Kidney (tissue), 13 donors: ENCODE measurements at regions not wholly inside any gene's neighbourhood (a gene's known extent, or its start where the extent isn't known, plus 50 kb on each side); places are given as distances from the start of the nearest gene placed in this dataset.

Source experiments
- DNase-seq, 5 donors: peaks; one replicate each; pipeline ENCODE4 v3.0.0-alpha.2; 2013 to 2020
- FAIRE-seq: peaks from 2 replicates; lab custom pipeline; 2012; peaks lifted over from hg19 to GRCh38; lab: Jason Lieb, UNC
- H3K27ac ChIP-seq, 2 donors: one replicate each; pipeline ENCODE4 v1.7.0; 2013; ENCODE audit warnings: low read depth in 2 of 2, low read length in 2 of 2, inconsistent platforms in 1 of 2
- H3K27me3 ChIP-seq: one replicate; pipeline ENCODE4 v1.7.1; 2013; ENCODE audit warnings: low read length, inconsistent platforms; ENCODE audit not compliant: control insufficient read depth, insufficient read depth
- H3K36me3 ChIP-seq, 3 donors: one replicate each; pipeline versions ENCODE4 v1.7.0 to v1.7.1; 2013; ENCODE audit warnings: low read length in 3 of 3, control low read depth in 1 of 3, inconsistent platforms in 1 of 3; ENCODE audit not compliant: insufficient read depth in 3 of 3, control insufficient read depth in 2 of 3
- H3K4me1 ChIP-seq, 3 donors: one replicate each; pipeline versions ENCODE4 v1.7.0 to v1.7.1; 2013; ENCODE audit warnings: low read length in 3 of 3, inconsistent platforms in 1 of 3, low read depth in 1 of 3; ENCODE audit not compliant: control insufficient read depth in 2 of 3, insufficient read depth in 2 of 3
- H3K4me3 ChIP-seq, 3 donors: one replicate each; pipeline versions ENCODE4 v1.7.0 to v1.8.1; 2013; ENCODE audit warnings: low read length in 3 of 3, control low read depth in 1 of 3, inconsistent platforms in 1 of 3
- H3K9ac ChIP-seq, 3 donors: one replicate each; pipeline versions ENCODE4 v1.7.0 to v1.7.1; 2013; ENCODE audit warnings: low read length in 3 of 3, control low read depth in 1 of 3, inconsistent platforms in 1 of 3
- H3K9me3 ChIP-seq, 3 donors: one replicate each; pipeline versions ENCODE4 v1.7.0 to v1.7.1; 2013; ENCODE audit warnings: low read length in 3 of 3, control low read depth in 1 of 3, inconsistent platforms in 1 of 3; ENCODE audit not compliant: control insufficient read depth in 2 of 3, insufficient read depth in 1 of 3
- intact Hi-C: fragments of 100-400 bp; cut with DNase I; formaldehyde crosslinking; loops from one replicate; pipeline ENCODE4 v1.11.1; 2022
- TF ChIP-seq, protein P1 (sequence below): IDR thresholded peaks from 3 replicates; pipeline ENCODE4 v1.5.1; 2012; ENCODE audit warnings: mild to moderate bottlenecking, moderate library complexity, borderline replicate concordance; ENCODE audit not compliant: insufficient read depth; ENCODE audit errors: extremely low read depth
- donor health status: control.
- donor health status: control.
- donor health status: control.
- donor health status: control.
- donor health status: control.
- donor health status: DM: yes; HTN: yes; CAD: no.
- donor health status: Normal renal cell carcinoma (clear cell type).

DNA sequence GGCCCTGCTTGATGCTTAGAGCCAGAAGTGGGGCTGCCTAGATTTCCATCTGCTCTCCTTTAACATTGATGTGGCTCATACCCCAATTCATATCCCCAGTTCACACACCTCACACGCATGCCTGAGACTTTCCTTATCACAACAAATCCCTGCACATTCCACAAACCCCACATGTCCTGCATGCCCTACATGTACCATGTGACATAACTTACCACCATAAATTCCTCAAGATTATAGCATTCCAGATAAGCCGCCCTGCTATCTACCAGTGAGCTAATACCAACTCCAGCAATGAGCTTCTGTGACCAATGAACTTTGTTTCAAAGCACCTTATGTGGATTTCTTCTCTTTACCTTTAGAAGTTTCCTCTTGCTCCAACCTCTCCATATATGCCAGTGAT, 104.7 kb upstream of the RAB11FIP2 start:
- no peaks in the 10 kb centered on the region for H3K36me3 ChIP-seq
- intact Hi-C loops = no loop called here
- H3K27me3 ChIP-seq = no peaks in the 10 kb centered on the region
- H3K4me3 ChIP-seq = no peak overlapping the region
- H3K27ac ChIP-seq = no peak overlapping the region
- TF ChIP-seq, protein P1, sequence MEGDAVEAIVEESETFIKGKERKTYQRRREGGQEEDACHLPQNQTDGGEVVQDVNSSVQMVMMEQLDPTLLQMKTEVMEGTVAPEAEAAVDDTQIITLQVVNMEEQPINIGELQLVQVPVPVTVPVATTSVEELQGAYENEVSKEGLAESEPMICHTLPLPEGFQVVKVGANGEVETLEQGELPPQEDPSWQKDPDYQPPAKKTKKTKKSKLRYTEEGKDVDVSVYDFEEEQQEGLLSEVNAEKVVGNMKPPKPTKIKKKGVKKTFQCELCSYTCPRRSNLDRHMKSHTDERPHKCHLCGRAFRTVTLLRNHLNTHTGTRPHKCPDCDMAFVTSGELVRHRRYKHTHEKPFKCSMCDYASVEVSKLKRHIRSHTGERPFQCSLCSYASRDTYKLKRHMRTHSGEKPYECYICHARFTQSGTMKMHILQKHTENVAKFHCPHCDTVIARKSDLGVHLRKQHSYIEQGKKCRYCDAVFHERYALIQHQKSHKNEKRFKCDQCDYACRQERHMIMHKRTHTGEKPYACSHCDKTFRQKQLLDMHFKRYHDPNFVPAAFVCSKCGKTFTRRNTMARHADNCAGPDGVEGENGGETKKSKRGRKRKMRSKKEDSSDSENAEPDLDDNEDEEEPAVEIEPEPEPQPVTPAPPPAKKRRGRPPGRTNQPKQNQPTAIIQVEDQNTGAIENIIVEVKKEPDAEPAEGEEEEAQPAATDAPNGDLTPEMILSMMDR = no peak
- FAIRE-seq = no peak
- no peaks in the 10 kb centered on the region for H3K9me3 ChIP-seq
- H3K4me1 ChIP-seq = peaks cover 0 to 6% (median 0%) of the 10 kb centered on the region in 3 donors
- no peak overlapping the region for H3K9ac ChIP-seq
- DNase-seq = no peak

DNA sequence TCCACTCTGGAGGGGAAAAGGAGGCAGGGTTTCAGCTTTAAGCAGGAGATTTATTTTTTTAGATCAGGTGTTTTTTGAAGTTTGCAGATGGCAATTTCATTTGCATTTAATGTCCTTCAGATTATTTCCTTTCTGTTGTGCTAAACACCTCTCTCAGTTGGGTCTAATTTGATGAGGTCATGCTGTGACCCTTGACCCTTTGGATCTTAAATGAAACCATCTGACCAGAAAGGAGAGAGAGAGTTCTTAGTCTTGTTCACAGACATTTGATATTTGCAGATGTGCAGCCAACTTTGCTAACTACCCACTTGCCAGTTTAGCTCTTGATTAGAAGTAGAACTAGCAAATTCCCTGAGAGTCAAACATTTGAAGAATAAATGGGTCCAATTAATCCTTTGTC, 101.5 kb upstream of the RAB11FIP2 start:
- Histone ChIP-seq H3K27me3 (no peaks in the 10 kb centered on the region), H3K4me3 (no peak overlapping the region), H3K9ac (no peak overlapping the region), H3K36me3 (no peaks in the 10 kb centered on the region), H3K9me3 (no peaks in the 10 kb centered on the region), H3K4me1 (peaks cover 0 to 6% (median 0%) of the 10 kb centered on the region in 3 donors), H3K27ac (no peak overlapping the region)
- DNase-seq = peak in 2 of 5 donors; percentile 65 to 66
- TF ChIP-seq, protein P1 = no peak
- no peak for FAIRE-seq
- intact Hi-C loops = no loop called here

DNA sequence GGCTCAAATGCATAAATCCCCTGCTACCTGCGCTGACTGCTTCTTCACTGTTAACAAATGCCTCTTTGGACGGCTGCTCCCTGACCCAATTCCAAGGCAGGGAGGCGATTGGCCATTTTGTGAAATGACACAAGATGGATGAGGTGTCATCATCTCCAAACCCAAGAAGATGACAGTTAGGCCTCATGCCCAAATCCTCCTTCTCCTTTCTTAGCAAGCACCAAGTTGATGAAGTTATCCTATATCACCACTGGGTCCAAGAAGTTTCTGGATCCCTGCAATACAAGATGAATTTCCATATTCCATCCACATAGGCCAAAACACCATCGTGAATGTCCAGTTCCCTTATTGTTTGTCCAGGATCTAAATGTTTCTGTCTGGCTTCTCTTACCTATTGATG, 98.5 kb upstream of the RAB11FIP2 start:
- H3K9ac ChIP-seq = no peak overlapping the region
- no peak overlapping the region for H3K4me3 ChIP-seq
- intact Hi-C loops = no loop called here
- H3K9me3 ChIP-seq = no peaks in the 10 kb centered on the region
- FAIRE-seq = no peak
- no peak overlapping the region for H3K27ac ChIP-seq
- DNase-seq = no peak
- no peaks in the 10 kb centered on the region for H3K27me3 ChIP-seq
- H3K4me1 ChIP-seq = peaks cover 0 to 6% (median 0%) of the 10 kb centered on the region in 3 donors
- TF ChIP-seq, protein P1 = no peak
- no peaks in the 10 kb centered on the region for H3K36me3 ChIP-seq

DNA sequence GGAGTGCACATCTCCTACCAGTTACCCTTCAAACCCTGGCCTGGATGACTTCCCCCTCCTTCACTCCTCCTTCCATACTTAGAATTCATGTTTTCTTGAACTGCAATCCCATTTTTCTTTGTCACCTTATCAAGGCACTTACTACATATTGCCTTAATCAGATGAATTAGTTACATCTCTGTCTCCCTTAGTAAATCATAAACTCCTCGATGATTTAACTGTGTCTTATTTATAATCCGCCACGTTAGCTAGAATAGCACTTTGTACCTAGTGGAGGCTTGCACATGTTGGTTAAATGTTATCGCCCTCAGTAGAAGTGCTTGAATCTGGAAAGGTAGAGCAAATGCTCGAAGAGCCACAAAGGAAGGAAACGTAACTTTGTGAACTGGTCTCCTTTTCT, 94.7 kb upstream of the RAB11FIP2 start:
- Histone ChIP-seq H3K4me1 (no peaks in the 10 kb centered on the region), H3K4me3 (no peak overlapping the region), H3K9ac (no peak overlapping the region), H3K27ac (no peak overlapping the region), H3K27me3 (no peaks in the 10 kb centered on the region), H3K36me3 (no peaks in the 10 kb centered on the region), H3K9me3 (no peaks in the 10 kb centered on the region)
- DNase-seq = no peak
- intact Hi-C loops = no loop called here
- peak; percentile 88 for FAIRE-seq
- TF ChIP-seq, protein P1 = no peak
